GM23338 (cell line): ENCODE measurements at regions not wholly inside any gene's neighbourhood (a gene's known extent, or its start where the extent isn't known, plus 50 kb on each side); places are given as distances from the start of the nearest gene placed in this dataset.

Experiments
- CREB1 ChIP-seq: fragments of 250-450 bp; sonication (Bioruptor Pico); IDR thresholded peaks from 2 replicates; pipeline ENCODE4 v1.5.0; 2020; ENCODE audit warnings: low read depth, mild to moderate bottlenecking, moderate library complexity
- EZH2 ChIP-seq: fragments of 200-600 bp; sonication (generic); IDR thresholded peaks from one replicate; pipeline ENCODE4 v1.8.0; 2017; ENCODE audit warnings: antibody characterized with exemption, mild to moderate bottlenecking, low read depth; ENCODE audit not compliant: unreplicated experiment
- JUNB ChIP-seq: IDR thresholded peaks from one replicate; pipeline ENCODE4 v1.6.1; 2016; ENCODE audit warnings: antibody characterized with exemption; ENCODE audit not compliant: unreplicated experiment
- NANOG ChIP-seq: IDR thresholded peaks from 2 replicates; pipeline ENCODE4 v1.6.1; 2016; ENCODE audit warnings: antibody characterized with exemption, borderline replicate concordance
- POLR2AphosphoS5 ChIP-seq: IDR thresholded peaks from 2 replicates; pipeline ENCODE4 v1.6.1; 2016; ENCODE audit warnings: antibody characterized with exemption, low read depth
- ZNF114 ChIP-seq: fragments of 250-450 bp; sonication (Bioruptor Pico); IDR thresholded peaks from 2 replicates; pipeline ENCODE4 v1.5.0; 2020; ENCODE audit warnings: mild to moderate bottlenecking, moderate library complexity
- TF ChIP-seq, protein P1 (sequence below), 2 experiments: fragments of 200-600 bp in 1 of 2; sonication (generic) in 1 of 2; conservative IDR thresholded peaks; 2 replicates each; pipeline versions ENCODE4 v1.5.1 to v1.6.1; 2016 to 2017; ENCODE audit warnings: antibody characterized with exemption in 2 of 2, low read depth in 2 of 2, mild to moderate bottlenecking in 2 of 2, moderate library complexity in 1 of 2
- TF ChIP-seq, protein P2 (sequence below): IDR thresholded peaks from 2 replicates; pipeline ENCODE4 v1.6.1; 2016; ENCODE audit warnings: antibody characterized with exemption
- TF ChIP-seq, protein P3 (sequence below): IDR thresholded peaks from one replicate; pipeline ENCODE4 v1.6.1; 2018; ENCODE audit warnings: antibody characterized with exemption; ENCODE audit not compliant: unreplicated experiment

DNA sequence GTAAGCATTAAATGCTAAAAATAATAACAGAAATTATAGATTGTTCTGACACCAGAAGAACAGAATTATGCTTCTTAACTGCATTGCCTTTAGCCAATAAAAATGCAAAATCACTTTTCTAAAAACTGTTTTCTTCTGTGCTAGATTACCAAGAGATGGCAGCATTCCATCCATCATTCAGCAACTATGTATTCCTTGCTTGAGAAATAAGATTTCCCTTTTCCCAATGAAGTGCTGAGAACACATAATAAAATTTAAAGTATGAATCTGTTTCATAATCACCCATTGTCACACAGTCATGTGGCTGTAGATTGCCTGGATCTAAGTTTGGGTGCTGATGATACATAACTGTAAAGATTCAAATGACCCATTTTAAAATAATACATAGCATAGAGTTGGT is 504.2 kb downstream of the TDRD15 start:
- TF ChIP-seq CREB1 (CRISPR knock-in tag) (no peak), ZNF114 (CRISPR knock-in tag) (no peak), NANOG (no peak), POLR2AphosphoS5 (no peak), JUNB (no peak), EZH2 (no peak)
- TF ChIP-seq, protein P1, sequence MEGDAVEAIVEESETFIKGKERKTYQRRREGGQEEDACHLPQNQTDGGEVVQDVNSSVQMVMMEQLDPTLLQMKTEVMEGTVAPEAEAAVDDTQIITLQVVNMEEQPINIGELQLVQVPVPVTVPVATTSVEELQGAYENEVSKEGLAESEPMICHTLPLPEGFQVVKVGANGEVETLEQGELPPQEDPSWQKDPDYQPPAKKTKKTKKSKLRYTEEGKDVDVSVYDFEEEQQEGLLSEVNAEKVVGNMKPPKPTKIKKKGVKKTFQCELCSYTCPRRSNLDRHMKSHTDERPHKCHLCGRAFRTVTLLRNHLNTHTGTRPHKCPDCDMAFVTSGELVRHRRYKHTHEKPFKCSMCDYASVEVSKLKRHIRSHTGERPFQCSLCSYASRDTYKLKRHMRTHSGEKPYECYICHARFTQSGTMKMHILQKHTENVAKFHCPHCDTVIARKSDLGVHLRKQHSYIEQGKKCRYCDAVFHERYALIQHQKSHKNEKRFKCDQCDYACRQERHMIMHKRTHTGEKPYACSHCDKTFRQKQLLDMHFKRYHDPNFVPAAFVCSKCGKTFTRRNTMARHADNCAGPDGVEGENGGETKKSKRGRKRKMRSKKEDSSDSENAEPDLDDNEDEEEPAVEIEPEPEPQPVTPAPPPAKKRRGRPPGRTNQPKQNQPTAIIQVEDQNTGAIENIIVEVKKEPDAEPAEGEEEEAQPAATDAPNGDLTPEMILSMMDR (conservative IDR thresholded peaks at IDR 0.05; ENCODE audit: low read depth in 2 of 2): no peak
- TF ChIP-seq, protein P2, sequence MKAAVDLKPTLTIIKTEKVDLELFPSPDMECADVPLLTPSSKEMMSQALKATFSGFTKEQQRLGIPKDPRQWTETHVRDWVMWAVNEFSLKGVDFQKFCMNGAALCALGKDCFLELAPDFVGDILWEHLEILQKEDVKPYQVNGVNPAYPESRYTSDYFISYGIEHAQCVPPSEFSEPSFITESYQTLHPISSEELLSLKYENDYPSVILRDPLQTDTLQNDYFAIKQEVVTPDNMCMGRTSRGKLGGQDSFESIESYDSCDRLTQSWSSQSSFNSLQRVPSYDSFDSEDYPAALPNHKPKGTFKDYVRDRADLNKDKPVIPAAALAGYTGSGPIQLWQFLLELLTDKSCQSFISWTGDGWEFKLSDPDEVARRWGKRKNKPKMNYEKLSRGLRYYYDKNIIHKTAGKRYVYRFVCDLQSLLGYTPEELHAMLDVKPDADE: no peak
- TF ChIP-seq, protein P3, sequence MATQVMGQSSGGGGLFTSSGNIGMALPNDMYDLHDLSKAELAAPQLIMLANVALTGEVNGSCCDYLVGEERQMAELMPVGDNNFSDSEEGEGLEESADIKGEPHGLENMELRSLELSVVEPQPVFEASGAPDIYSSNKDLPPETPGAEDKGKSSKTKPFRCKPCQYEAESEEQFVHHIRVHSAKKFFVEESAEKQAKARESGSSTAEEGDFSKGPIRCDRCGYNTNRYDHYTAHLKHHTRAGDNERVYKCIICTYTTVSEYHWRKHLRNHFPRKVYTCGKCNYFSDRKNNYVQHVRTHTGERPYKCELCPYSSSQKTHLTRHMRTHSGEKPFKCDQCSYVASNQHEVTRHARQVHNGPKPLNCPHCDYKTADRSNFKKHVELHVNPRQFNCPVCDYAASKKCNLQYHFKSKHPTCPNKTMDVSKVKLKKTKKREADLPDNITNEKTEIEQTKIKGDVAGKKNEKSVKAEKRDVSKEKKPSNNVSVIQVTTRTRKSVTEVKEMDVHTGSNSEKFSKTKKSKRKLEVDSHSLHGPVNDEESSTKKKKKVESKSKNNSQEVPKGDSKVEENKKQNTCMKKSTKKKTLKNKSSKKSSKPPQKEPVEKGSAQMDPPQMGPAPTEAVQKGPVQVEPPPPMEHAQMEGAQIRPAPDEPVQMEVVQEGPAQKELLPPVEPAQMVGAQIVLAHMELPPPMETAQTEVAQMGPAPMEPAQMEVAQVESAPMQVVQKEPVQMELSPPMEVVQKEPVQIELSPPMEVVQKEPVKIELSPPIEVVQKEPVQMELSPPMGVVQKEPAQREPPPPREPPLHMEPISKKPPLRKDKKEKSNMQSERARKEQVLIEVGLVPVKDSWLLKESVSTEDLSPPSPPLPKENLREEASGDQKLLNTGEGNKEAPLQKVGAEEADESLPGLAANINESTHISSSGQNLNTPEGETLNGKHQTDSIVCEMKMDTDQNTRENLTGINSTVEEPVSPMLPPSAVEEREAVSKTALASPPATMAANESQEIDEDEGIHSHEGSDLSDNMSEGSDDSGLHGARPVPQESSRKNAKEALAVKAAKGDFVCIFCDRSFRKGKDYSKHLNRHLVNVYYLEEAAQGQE: no peak
